ENCODE measurements at regions not wholly inside any gene's neighbourhood (a gene's known extent, or its start where the extent isn't known, plus 50 kb on each side); places are given as distances from the start of the nearest gene placed in this dataset.

GRCh38 chr10:28781296-28781695, 104.0 kb downstream of the BAMBI start:
- no peaks in the 10 kb centered on the region for H3K27me3 ChIP-seq (replicated peaks; ENCODE audit: insufficient read depth)
- TF ChIP-seq POLR2AphosphoS5 (IDR thresholded peaks at IDR 0.05) = no peak
- H3K4me3 ChIP-seq = no peak overlapping the region
- no peak for DNase-seq (ENCODE audit: low spot score)
- H3K36me3 ChIP-seq = no peaks in the 10 kb centered on the region
- no peaks in the 10 kb centered on the region for H3K4me1 ChIP-seq (replicated peaks)
- intact Hi-C loops (cut with DNase I) = no loop called here
- no peaks in the 10 kb centered on the region for H3K9me3 ChIP-seq
- no peak overlapping the region for H3K27ac ChIP-seq
- WGBS = 92% methylated on average over 5 of the region's 5 CpGs

- Histone ChIP-seq H3K27me3 (replicated peaks; ENCODE audit: insufficient read depth) (no peaks in the 10 kb centered on the region), H3K9me3 (no peaks in the 10 kb centered on the region), H3K4me1 (replicated peaks) (no peaks in the 10 kb centered on the region), H3K4me3 (no peak overlapping the region), H3K36me3 (no peaks in the 10 kb centered on the region), H3K27ac (no peak overlapping the region)
- no peak for DNase-seq (ENCODE audit: low spot score)
- WGBS = 82% methylated on average over 5 of the region's 5 CpGs
- intact Hi-C loops (cut with DNase I) = no loop called here
- TF ChIP-seq POLR2A (IDR thresholded peaks at IDR 0.05) = no peak
- no peak for TF ChIP-seq POLR2AphosphoS5 (IDR thresholded peaks at IDR 0.05)
- no peak for TF ChIP-seq CTCF (IDR thresholded peaks at IDR 0.05)
Observed at GRCh38 chr10:28783087-28783486, 105.8 kb downstream of the BAMBI start.

- intact Hi-C loops (cut with DNase I) = no loop called here
- TF ChIP-seq CTCF (IDR thresholded peaks at IDR 0.05) (no peak), POLR2A (IDR thresholded peaks at IDR 0.05) (no peak), POLR2AphosphoS5 (IDR thresholded peaks at IDR 0.05) (no peak)
- Histone ChIP-seq H3K4me3 (no peak overlapping the region), H3K36me3 (no peaks in the 10 kb centered on the region), H3K4me1 (replicated peaks) (no peaks in the 10 kb centered on the region), H3K27me3 (replicated peaks; ENCODE audit: insufficient read depth) (no peaks in the 10 kb centered on the region), H3K27ac (no peak overlapping the region), H3K9me3 (no peaks in the 10 kb centered on the region)
- DNase-seq (ENCODE audit: low spot score) = no peak
- WGBS = 76% methylated on average over 5 of the region's 5 CpGs
Observed at GRCh38 chr10:28785018-28785417, 107.7 kb downstream of the BAMBI start.

- DNase-seq (ENCODE audit: low spot score) = no peak
- no peaks in the 10 kb centered on the region for H3K9me3 ChIP-seq
- WGBS = 84% methylated on average over 2 of the region's 2 CpGs
Observed at GRCh38 chr10:28788252-28788651, 110.9 kb downstream of the BAMBI start.

GRCh38 chr10:28788762-28789161, 111.4 kb downstream of the BAMBI start:
- H3K4me1 ChIP-seq (replicated peaks) = no peaks in the 10 kb centered on the region
- no peaks in the 10 kb centered on the region for H3K9me3 ChIP-seq
- TF ChIP-seq POLR2A (IDR thresholded peaks at IDR 0.05) (no peak), POLR2AphosphoS5 (IDR thresholded peaks at IDR 0.05) (no peak), CTCF (IDR thresholded peaks at IDR 0.05) (no peak)
- intact Hi-C loops (cut with DNase I) = no loop called here
- H3K27ac ChIP-seq = no peak overlapping the region
- WGBS = 78% methylated on average over 5 of the region's 5 CpGs
- no peak for DNase-seq (ENCODE audit: low spot score)
- H3K27me3 ChIP-seq (replicated peaks; ENCODE audit: insufficient read depth) = no peaks in the 10 kb centered on the region
- no peak overlapping the region for H3K4me3 ChIP-seq
- H3K36me3 ChIP-seq = no peaks in the 10 kb centered on the region

More at GRCh38 chr10:28788252-28788651, 110.9 kb downstream of the BAMBI start:
- H3K27me3 ChIP-seq (replicated peaks; ENCODE audit: insufficient read depth) = no peaks in the 10 kb centered on the region
- H3K4me1 ChIP-seq (replicated peaks) = no peaks in the 10 kb centered on the region
- TF ChIP-seq POLR2A (IDR thresholded peaks at IDR 0.05) = no peak
- TF ChIP-seq CTCF (IDR thresholded peaks at IDR 0.05) = no peak
- TF ChIP-seq POLR2AphosphoS5 (IDR thresholded peaks at IDR 0.05) = no peak
- H3K36me3 ChIP-seq = no peaks in the 10 kb centered on the region
- intact Hi-C loops (cut with DNase I) = no loop called here
- H3K4me3 ChIP-seq = no peak overlapping the region
- H3K27ac ChIP-seq = no peak overlapping the region
